HEK293 (cell line): ENCODE measurements at regions not wholly inside any gene's neighbourhood (a gene's known extent, or its start where the extent isn't known, plus 50 kb on each side); places are given as distances from the start of the nearest gene placed in this dataset.

Experiments
- CTCF ChIA-PET: fragments of 350-600 bp; formaldehyde crosslinking; extraction: SDS; loops from one replicate; lab custom pipeline; 2021; ENCODE audit warnings: antibody characterized with exemption; lab: Yijun Ruan, JAX
- POLR2A ChIA-PET: fragments of 300-600 bp; formaldehyde crosslinking; extraction: SDS; loops from one replicate; lab custom pipeline; 2020; ENCODE audit warnings: antibody characterized with exemption, inconsistent platforms; lab: Yijun Ruan, JAX
- H3K27ac ChIP-seq: fragments of 200-500 bp; sonication (Bioruptor generic); 2 replicates; pipeline ENCODE4 v1.5.1; 2014; ENCODE audit warnings: low read depth, low read length, control low read depth, inconsistent platforms; ENCODE audit errors: extremely low read depth
- H3K36me3 ChIP-seq, 2 experiments: fragments of 200-500 bp in 1 of 2; sonication (Bioruptor generic) in 1 of 2; 1 replicate in 1 of 2; 2 replicates in 1 of 2; pipeline ENCODE4 v1.5.1; 2014 to 2017; ENCODE audit warnings: inconsistent platforms in 2 of 2, low read length in 2 of 2; ENCODE audit not compliant: control insufficient read depth in 2 of 2, insufficient read depth in 1 of 2
- H3K4me1 ChIP-seq: fragments of 200-500 bp; sonication (Bioruptor generic); 2 replicates; pipeline ENCODE4 v1.5.1; 2014; ENCODE audit warnings: mild to moderate bottlenecking, low read length, inconsistent platforms; ENCODE audit not compliant: control insufficient read depth, insufficient read depth
- H3K4me3 ChIP-seq: 2 replicates; pipeline ENCODE4 v1.5.1; 2011; ENCODE audit warnings: low read depth, mild to moderate bottlenecking, control low read depth, low read length, moderate library complexity
- H3K9me3 ChIP-seq: fragments of 200-500 bp; sonication (Bioruptor generic); 2 replicates; pipeline ENCODE4 v1.5.1; 2014; ENCODE audit warnings: low read depth, low read length, inconsistent platforms; ENCODE audit not compliant: control insufficient read depth, insufficient read depth
- GLI4 ChIP-seq: fragments of 450-650 bp; formaldehyde crosslinking; IDR thresholded peaks from 2 replicates; pipeline ENCODE4 v1.5.1; 2016; ENCODE audit warnings: missing biosample characterization, missing genetic modification characterization
- KLF7 ChIP-seq: fragments of 450-650 bp; formaldehyde crosslinking; IDR thresholded peaks from 2 replicates; pipeline ENCODE4 v1.5.1; 2016; ENCODE audit warnings: missing biosample characterization, missing genetic modification characterization, borderline replicate concordance
- OVOL3 ChIP-seq: fragments of 450-650 bp; formaldehyde crosslinking; IDR thresholded peaks from 2 replicates; pipeline ENCODE4 v1.5.1; 2016; ENCODE audit warnings: missing biosample characterization, missing genetic modification characterization
- PRDM1 ChIP-seq: fragments of 450-650 bp; formaldehyde crosslinking; IDR thresholded peaks from 2 replicates; pipeline ENCODE4; 2016; ENCODE audit warnings: missing biosample characterization, missing genetic modification characterization
- SCRT1 ChIP-seq: fragments of 450-650 bp; formaldehyde crosslinking; IDR thresholded peaks from 2 replicates; pipeline ENCODE4 v1.5.1; 2016; ENCODE audit warnings: missing biosample characterization, missing genetic modification characterization, borderline replicate concordance
- TRIM28 ChIP-seq: IDR thresholded peaks from 2 replicates; pipeline ENCODE4 v1.6.1; 2011; ENCODE audit warnings: low read length, control low read depth, borderline replicate concordance
- WT1 ChIP-seq: fragments of 450-650 bp; formaldehyde crosslinking; IDR thresholded peaks from 2 replicates; pipeline ENCODE4 v1.5.1; 2016; ENCODE audit warnings: missing biosample characterization, missing genetic modification characterization
- YY1 ChIP-seq: fragments of 450-650 bp; formaldehyde crosslinking; IDR thresholded peaks from 2 replicates; pipeline ENCODE4 v1.5.1; 2018; ENCODE audit warnings: missing biosample characterization, missing genetic modification characterization
- ZFP3 ChIP-seq: fragments of 450-650 bp; formaldehyde crosslinking; IDR thresholded peaks from 2 replicates; pipeline ENCODE4 v1.5.1; 2016; ENCODE audit warnings: low read depth, missing biosample characterization, missing genetic modification characterization
- ZIC2 ChIP-seq: fragments of 450-650 bp; formaldehyde crosslinking; IDR thresholded peaks from 2 replicates; pipeline ENCODE4 v1.5.1; 2016; ENCODE audit warnings: missing biosample characterization, missing genetic modification characterization
- ZNF155 ChIP-seq: fragments of 450-650 bp; formaldehyde crosslinking; IDR thresholded peaks from 2 replicates; pipeline ENCODE4 v1.5.1; 2016; ENCODE audit warnings: missing biosample characterization, missing genetic modification characterization
- ZNF175 ChIP-seq: fragments of 450-650 bp; formaldehyde crosslinking; IDR thresholded peaks from 2 replicates; pipeline ENCODE4 v1.5.1; 2016; ENCODE audit warnings: missing biosample characterization, missing genetic modification characterization
- ZNF211 ChIP-seq: fragments of 450-650 bp; formaldehyde crosslinking; IDR thresholded peaks from 2 replicates; pipeline ENCODE4 v1.5.1; 2016; ENCODE audit warnings: low read depth, missing biosample characterization, missing genetic modification characterization
- ZNF214 ChIP-seq: fragments of 450-650 bp; formaldehyde crosslinking; IDR thresholded peaks from 2 replicates; pipeline ENCODE4 v1.5.1; 2017; ENCODE audit warnings: missing biosample characterization, mild to moderate bottlenecking, missing genetic modification characterization, borderline replicate concordance
- ZNF23 ChIP-seq: fragments of 450-650 bp; formaldehyde crosslinking; IDR thresholded peaks from 2 replicates; pipeline ENCODE4 v1.5.1; 2016; ENCODE audit warnings: missing biosample characterization, missing genetic modification characterization, borderline replicate concordance
- ZNF274 ChIP-seq, 2 experiments: fragments of 200-500 bp in 1 of 2; fragments of 450-650 bp in 1 of 2; sonication (Bioruptor generic) in 1 of 2; formaldehyde crosslinking in 1 of 2; IDR thresholded peaks; 2 replicates each; pipeline versions ENCODE4 v1.5.1 to v1.6.1; 2014 to 2016; ENCODE audit warnings: borderline replicate concordance in 1 of 2, inconsistent platforms in 1 of 2, low read length in 1 of 2, missing biosample characterization in 1 of 2, missing genetic modification characterization in 1 of 2
- ZNF394 ChIP-seq: fragments of 450-650 bp; formaldehyde crosslinking; IDR thresholded peaks from 2 replicates; pipeline ENCODE4 v1.5.1; 2016; ENCODE audit warnings: missing biosample characterization, missing genetic modification characterization, mild to moderate bottlenecking, moderate library complexity, borderline replicate concordance
- ZNF416 ChIP-seq: fragments of 450-650 bp; formaldehyde crosslinking; IDR thresholded peaks from 2 replicates; pipeline ENCODE4 v1.5.1; 2016; ENCODE audit warnings: missing biosample characterization, missing genetic modification characterization
- ZNF426 ChIP-seq: fragments of 450-650 bp; formaldehyde crosslinking; IDR thresholded peaks from 2 replicates; pipeline ENCODE4 v1.5.1; 2017; ENCODE audit warnings: missing biosample characterization, missing genetic modification characterization, mild to moderate bottlenecking, inconsistent platforms, moderate library complexity
- ZNF510 ChIP-seq: fragments of 450-650 bp; formaldehyde crosslinking; IDR thresholded peaks from 2 replicates; pipeline ENCODE4 v1.5.1; 2018; ENCODE audit warnings: mild to moderate bottlenecking, missing genetic modification characterization, missing biosample characterization; ENCODE audit not compliant: insufficient replicate concordance
- ZNF514 ChIP-seq: fragments of 450-650 bp; formaldehyde crosslinking; IDR thresholded peaks from 2 replicates; pipeline ENCODE4 v1.5.1; 2016; ENCODE audit warnings: missing biosample characterization, missing genetic modification characterization
- ZNF558 ChIP-seq: fragments of 450-650 bp; formaldehyde crosslinking; IDR thresholded peaks from 2 replicates; pipeline ENCODE4 v1.5.1; 2016; ENCODE audit warnings: missing biosample characterization, missing genetic modification characterization
- ZNF600 ChIP-seq: fragments of 450-650 bp; formaldehyde crosslinking; IDR thresholded peaks from 2 replicates; pipeline ENCODE4 v1.5.1; 2016; ENCODE audit warnings: missing biosample characterization, missing genetic modification characterization
- ZNF660 ChIP-seq: fragments of 450-650 bp; IDR thresholded peaks from 2 replicates; pipeline ENCODE4 v1.5.1; 2018; ENCODE audit warnings: missing biosample characterization, mild to moderate bottlenecking, missing genetic modification characterization
- TF ChIP-seq, protein P1 (sequence below): fragments of 450-650 bp; formaldehyde crosslinking; IDR thresholded peaks from 2 replicates; pipeline ENCODE4 v1.5.1; 2016; ENCODE audit warnings: missing biosample characterization, missing genetic modification characterization
- TF ChIP-seq, protein P2 (sequence below): fragments of 450-650 bp; formaldehyde crosslinking; optimal IDR thresholded peaks from 2 replicates; pipeline ENCODE3; 2016; ENCODE audit warnings: missing biosample characterization, mild to moderate bottlenecking, missing genetic modification characterization
- TF ChIP-seq, protein P3 (sequence below): sonication (generic); formaldehyde crosslinking; IDR thresholded peaks from 2 replicates; pipeline ENCODE4 v1.8.1; 2022; ENCODE audit warnings: mild to moderate bottlenecking, moderate library complexity, missing genetic modification reagents
- TF ChIP-seq, protein P4 (sequence below): fragments of 450-650 bp; formaldehyde crosslinking; IDR thresholded peaks from 2 replicates; pipeline ENCODE4 v1.5.1; 2016; ENCODE audit warnings: missing biosample characterization, missing genetic modification characterization

DNA sequence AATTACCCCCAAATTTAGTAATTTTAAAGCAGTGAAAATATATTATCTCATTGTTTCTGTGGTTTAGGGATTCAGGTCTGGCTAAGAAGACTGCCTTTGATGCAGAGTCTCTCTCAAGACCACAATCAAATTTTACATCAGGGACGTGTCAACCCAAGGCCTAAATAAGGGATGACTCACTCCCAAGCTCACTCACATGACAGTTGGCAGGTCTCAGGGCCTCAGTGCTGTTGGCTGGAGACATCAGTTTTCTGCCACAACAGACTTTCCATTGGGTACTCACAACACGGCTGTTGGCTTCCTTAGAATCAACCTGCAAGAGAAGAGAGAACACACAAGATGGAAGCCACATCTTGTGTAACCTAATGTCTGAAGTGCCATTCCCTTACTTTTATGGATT lies 377.3 kb downstream of the FAM181B start (continued):
- TF ChIP-seq, protein P1, sequence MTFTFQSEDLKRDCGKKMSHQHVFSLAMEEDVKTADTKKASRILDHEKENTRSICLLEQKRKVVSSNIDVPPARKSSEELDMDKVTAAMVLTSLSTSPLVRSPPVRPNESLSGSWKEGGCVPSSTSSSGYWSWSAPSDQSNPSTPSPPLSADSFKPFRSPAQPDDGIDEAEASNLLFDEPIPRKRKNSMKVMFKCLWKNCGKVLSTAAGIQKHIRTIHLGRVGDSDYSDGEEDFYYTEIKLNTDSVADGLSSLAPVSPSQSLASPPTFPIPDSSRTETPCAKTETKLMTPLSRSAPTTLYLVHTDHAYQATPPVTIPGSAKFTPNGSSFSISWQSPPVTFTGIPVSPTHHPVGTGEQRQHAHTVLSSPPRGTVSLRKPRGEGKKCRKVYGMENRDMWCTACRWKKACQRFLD: no peak
- no peak for TF ChIP-seq SCRT1 (tag by site-specific recombination)
- TF ChIP-seq ZNF394: no peak
- TF ChIP-seq ZNF214: no peak
- no peak for TF ChIP-seq ZNF426
- TF ChIP-seq, protein P2, sequence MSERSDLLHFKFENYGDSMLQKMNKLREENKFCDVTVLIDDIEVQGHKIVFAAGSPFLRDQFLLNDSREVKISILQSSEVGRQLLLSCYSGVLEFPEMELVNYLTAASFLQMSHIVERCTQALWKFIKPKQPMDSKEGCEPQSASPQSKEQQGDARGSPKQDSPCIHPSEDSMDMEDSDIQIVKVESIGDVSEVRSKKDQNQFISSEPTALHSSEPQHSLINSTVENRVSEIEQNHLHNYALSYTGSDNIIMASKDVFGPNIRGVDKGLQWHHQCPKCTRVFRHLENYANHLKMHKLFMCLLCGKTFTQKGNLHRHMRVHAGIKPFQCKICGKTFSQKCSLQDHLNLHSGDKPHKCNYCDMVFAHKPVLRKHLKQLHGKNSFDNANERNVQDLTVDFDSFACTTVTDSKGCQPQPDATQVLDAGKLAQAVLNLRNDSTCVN (tag by site-specific recombination): no peak
- no peak for TF ChIP-seq WT1
- TF ChIP-seq TRIM28: no peak

DNA sequence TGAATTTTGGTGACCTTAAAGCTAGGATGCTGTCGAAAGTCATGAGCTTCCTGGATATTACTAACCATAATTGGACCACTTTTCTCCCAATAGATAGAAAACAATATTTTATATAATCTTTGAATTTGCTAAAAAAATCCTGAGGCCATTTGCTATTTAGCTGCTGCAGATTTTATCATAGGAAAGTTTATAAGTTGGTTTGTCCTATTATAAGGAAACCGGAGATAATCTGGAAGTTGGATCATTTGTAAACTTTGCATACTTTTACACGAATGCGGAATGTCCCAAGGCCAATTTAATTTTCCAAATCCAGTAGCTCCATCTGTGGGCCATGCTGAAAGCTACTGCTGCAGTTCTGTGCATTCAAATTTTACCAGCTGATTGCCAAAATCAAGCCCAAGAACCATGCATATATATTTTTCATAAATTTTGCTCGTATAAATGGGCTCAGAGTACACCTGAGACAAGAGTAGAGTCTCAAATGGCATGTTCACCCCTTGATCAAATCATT lies 378.3 kb downstream of the FAM181B start:
- Histone ChIP-seq H3K36me3 (no peaks in the 10 kb centered on the region), H3K9me3 (no peaks in the 10 kb centered on the region), H3K4me1 (no peaks in the 10 kb centered on the region)
- no peak for TF ChIP-seq KLF7 (tag by site-specific recombination)
- no peak for TF ChIP-seq ZIC2
- no peak for TF ChIP-seq ZNF175 (tag by site-specific recombination)
- no peak for TF ChIP-seq ZNF514 (tag by site-specific recombination)
- no peak for TF ChIP-seq ZNF600 (tag by site-specific recombination)
- no peak for TF ChIP-seq ZNF274 (IDR thresholded peaks at IDR 0.05; ENCODE audit: low read length)
- TF ChIP-seq ZNF274 (tag by site-specific recombination; IDR thresholded peaks at IDR 0.05; ENCODE audit: borderline replicate concordance): no peak
- TF ChIP-seq TRIM28: no peak
- TF ChIP-seq ZNF558 (tag by site-specific recombination): no peak
- TF ChIP-seq, all 188 proteins: peak for 0
- ChIA-PET POLR2A (no interaction called here), CTCF (no interaction called here)
- H3K4me3 ChIP-seq: no peak overlapping the region
- no peak overlapping the region for H3K27ac ChIP-seq

DNA sequence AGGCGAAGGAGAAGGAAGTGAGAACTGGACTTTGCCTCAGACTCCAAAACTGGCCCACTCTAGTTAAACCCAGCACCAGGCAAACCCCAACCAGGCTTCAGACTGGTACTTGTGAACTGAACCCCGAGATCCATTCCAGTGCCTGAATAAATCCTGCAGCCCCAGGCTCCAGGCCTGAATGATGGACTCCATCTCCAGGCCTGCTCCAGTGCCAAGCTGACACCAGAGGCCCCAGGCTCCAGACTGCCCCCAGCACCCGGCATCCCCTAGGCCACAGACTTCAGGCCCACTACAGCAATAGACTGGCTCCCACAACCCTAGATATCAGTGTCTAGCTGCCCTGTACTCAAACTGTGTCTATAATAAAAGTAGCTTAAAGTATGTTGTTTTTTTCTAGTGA lies 406.8 kb downstream of the FAM181B start:
- H3K4me1 ChIP-seq: no peaks in the 10 kb centered on the region
- no peak overlapping the region for H3K27ac ChIP-seq
- no peaks in the 10 kb centered on the region for H3K9me3 ChIP-seq
- no peak overlapping the region for H3K4me3 ChIP-seq
- CTCF ChIA-PET: no interaction called here
- POLR2A ChIA-PET: no interaction called here
- H3K36me3 ChIP-seq: no peaks in the 10 kb centered on the region
- TF ChIP-seq YY1 (tag by site-specific recombination): no peak
- no peak for TF ChIP-seq ZFP3
- TF ChIP-seq OVOL3 (tag by site-specific recombination): no peak

DNA sequence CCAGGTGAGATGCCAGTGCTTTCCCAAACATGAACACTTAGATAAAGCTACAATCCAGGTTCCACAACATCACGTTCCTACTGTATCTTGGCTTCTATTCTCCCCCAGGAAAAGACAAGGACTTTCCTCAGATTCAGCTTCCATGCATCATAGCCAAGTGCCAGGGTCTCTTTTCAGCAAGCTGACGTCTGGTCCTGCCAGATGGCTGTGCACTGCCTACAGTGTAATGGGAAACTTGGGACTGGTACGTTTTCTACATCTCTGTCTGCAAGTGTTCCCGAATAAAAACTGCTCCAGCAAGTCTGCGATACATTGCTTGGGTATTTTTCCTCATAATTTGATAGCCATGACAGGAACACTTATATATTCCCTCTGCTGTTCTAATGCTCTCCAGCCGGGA lies 412.5 kb downstream of the FAM181B start:
- no peak overlapping the region for H3K4me3 ChIP-seq
- ChIA-PET POLR2A (no interaction called here), CTCF (no interaction called here)
- no peaks in the 10 kb centered on the region for H3K4me1 ChIP-seq
- H3K36me3 ChIP-seq: no peaks in the 10 kb centered on the region
- H3K27ac ChIP-seq: no peak overlapping the region
- H3K9me3 ChIP-seq: no peaks in the 10 kb centered on the region
- TF ChIP-seq, protein P3, sequence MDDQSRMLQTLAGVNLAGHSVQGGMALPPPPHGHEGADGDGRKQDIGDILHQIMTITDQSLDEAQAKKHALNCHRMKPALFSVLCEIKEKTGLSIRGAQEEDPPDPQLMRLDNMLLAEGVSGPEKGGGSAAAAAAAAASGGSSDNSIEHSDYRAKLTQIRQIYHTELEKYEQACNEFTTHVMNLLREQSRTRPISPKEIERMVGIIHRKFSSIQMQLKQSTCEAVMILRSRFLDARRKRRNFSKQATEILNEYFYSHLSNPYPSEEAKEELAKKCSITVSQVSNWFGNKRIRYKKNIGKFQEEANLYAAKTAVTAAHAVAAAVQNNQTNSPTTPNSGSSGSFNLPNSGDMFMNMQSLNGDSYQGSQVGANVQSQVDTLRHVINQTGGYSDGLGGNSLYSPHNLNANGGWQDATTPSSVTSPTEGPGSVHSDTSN (CRISPR knock-in tag): no peak
- TF ChIP-seq ZNF211 (tag by site-specific recombination): no peak
- TF ChIP-seq PRDM1 (tag by site-specific recombination): no peak
- TF ChIP-seq, protein P4, sequence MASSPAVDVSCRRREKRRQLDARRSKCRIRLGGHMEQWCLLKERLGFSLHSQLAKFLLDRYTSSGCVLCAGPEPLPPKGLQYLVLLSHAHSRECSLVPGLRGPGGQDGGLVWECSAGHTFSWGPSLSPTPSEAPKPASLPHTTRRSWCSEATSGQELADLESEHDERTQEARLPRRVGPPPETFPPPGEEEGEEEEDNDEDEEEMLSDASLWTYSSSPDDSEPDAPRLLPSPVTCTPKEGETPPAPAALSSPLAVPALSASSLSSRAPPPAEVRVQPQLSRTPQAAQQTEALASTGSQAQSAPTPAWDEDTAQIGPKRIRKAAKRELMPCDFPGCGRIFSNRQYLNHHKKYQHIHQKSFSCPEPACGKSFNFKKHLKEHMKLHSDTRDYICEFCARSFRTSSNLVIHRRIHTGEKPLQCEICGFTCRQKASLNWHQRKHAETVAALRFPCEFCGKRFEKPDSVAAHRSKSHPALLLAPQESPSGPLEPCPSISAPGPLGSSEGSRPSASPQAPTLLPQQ (tag by site-specific recombination): no peak
- no peak for TF ChIP-seq ZNF510
- TF ChIP-seq ZNF660: no peak
- TF ChIP-seq GLI4 (tag by site-specific recombination): no peak
- TF ChIP-seq ZNF416 (tag by site-specific recombination): no peak
- no peak for TF ChIP-seq WT1
- no peak for TF ChIP-seq ZNF155
- TF ChIP-seq ZNF23: no peak
